ENCODE measurements at regions not wholly inside any gene's neighbourhood (a gene's known extent, or its start where the extent isn't known, plus 50 kb on each side); places are given as distances from the start of the nearest gene placed in this dataset.

GRCh38 chr11:45446998-45447397, 160.9 kb upstream of the SYT13 start:
- Histone ChIP-seq H3K4me3 (ENCODE audit: low read depth in 1 of 3, low read length in 3 of 3) (no peak overlapping the region), H3K27ac (ENCODE audit: low read depth in 1 of 2, low read length in 2 of 2) (no peak overlapping the region), H3K27me3 (ENCODE audit: control insufficient read depth in 4 of 4, insufficient read depth in 4 of 4, low read length in 3 of 4) (no peaks in the 10 kb centered on the region), H3K9ac (ENCODE audit: low read depth in 1 of 2, low read length in 2 of 2) (no peak overlapping the region), H3K4me1 (ENCODE audit: control insufficient read depth in 4 of 4, insufficient read depth in 4 of 4, low read length in 3 of 4) (no peaks in the 10 kb centered on the region), H3K36me3 (ENCODE audit: control insufficient read depth in 4 of 4, insufficient read depth in 3 of 4, low read depth in 1 of 4, low read length in 3 of 4) (no peaks in the 10 kb centered on the region), H3K9me3 (ENCODE audit: control insufficient read depth in 4 of 4, low read length in 3 of 4) (no peaks in the 10 kb centered on the region)
- TF ChIP-seq FOXA2 (IDR thresholded peaks at IDR 0.05) (no peak), MAX (IDR thresholded peaks at IDR 0.05) (no peak), GABPA (IDR thresholded peaks at IDR 0.05 in 1 of 2, conservative IDR thresholded peaks at IDR 0.05 in 1 of 2) (no peak), JUND (IDR thresholded peaks at IDR 0.05) (no peak), EGR1 (IDR thresholded peaks at IDR 0.05; ENCODE audit: low read depth in 2 of 2) (no peak), ATF3 (IDR thresholded peaks at IDR 0.05) (no peak), YY1 (IDR thresholded peaks at IDR 0.05) (no peak), HNF4G (IDR thresholded peaks at IDR 0.05) (no peak), NR2F2 (IDR thresholded peaks at IDR 0.05) (no peak), TAF1 (conservative IDR thresholded peaks at IDR 0.05) (no peak), HNF4A (conservative IDR thresholded peaks at IDR 0.05) (no peak), RXRA (IDR thresholded peaks at IDR 0.05) (no peak)
- TF ChIP-seq, protein P1, sequence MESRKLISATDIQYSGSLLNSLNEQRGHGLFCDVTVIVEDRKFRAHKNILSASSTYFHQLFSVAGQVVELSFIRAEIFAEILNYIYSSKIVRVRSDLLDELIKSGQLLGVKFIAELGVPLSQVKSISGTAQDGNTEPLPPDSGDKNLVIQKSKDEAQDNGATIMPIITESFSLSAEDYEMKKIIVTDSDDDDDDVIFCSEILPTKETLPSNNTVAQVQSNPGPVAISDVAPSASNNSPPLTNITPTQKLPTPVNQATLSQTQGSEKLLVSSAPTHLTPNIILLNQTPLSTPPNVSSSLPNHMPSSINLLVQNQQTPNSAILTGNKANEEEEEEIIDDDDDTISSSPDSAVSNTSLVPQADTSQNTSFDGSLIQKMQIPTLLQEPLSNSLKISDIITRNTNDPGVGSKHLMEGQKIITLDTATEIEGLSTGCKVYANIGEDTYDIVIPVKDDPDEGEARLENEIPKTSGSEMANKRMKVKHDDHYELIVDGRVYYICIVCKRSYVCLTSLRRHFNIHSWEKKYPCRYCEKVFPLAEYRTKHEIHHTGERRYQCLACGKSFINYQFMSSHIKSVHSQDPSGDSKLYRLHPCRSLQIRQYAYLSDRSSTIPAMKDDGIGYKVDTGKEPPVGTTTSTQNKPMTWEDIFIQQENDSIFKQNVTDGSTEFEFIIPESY (IDR thresholded peaks at IDR 0.05): no peak
- no peak for DNase-seq (ENCODE audit: low spot score)
- WGBS: 84% methylated on average over 8 of the region's 8 CpGs

DNA sequence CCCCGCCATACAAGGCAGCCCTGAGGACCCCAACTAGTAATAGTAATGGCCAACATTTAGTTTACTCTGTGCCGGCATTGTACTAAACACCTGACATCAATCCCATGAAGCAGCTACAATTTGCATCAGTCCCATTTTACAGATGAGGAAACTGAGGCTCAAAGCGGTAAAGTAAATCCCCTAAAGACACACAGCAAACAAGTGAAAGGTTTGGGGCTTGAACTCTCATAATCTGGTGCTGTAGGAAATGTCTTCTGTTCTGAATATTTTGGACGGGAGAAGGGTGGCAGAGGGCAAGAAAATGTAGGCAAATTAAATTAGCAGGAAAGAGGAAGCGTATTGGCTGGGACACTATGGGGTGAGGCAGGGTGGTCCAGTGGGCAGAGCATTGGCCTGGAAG, 160.3 kb upstream of the SYT13 start:
- no peak for DNase-seq (ENCODE audit: low spot score)
- TF ChIP-seq RAD21 (IDR thresholded peaks at IDR 0.05) (no peak), TAF1 (conservative IDR thresholded peaks at IDR 0.05) (no peak), RXRA (IDR thresholded peaks at IDR 0.05) (no peak), HNF4G (IDR thresholded peaks at IDR 0.05) (no peak), NR2F2 (IDR thresholded peaks at IDR 0.05) (no peak), SP1 (IDR thresholded peaks at IDR 0.05) (no peak), YY1 (IDR thresholded peaks at IDR 0.05) (no peak), FOXA2 (IDR thresholded peaks at IDR 0.05) (no peak), MAX (IDR thresholded peaks at IDR 0.05) (no peak), JUND (IDR thresholded peaks at IDR 0.05) (no peak), GABPA (IDR thresholded peaks at IDR 0.05 in 1 of 2, conservative IDR thresholded peaks at IDR 0.05 in 1 of 2) (no peak), FOXA1 (IDR thresholded peaks at IDR 0.05) (no peak), EGR1 (IDR thresholded peaks at IDR 0.05; ENCODE audit: low read depth in 2 of 2) (no peak), HNF4A (conservative IDR thresholded peaks at IDR 0.05) (no peak), ATF3 (IDR thresholded peaks at IDR 0.05) (no peak)
- TF ChIP-seq, protein P2, sequence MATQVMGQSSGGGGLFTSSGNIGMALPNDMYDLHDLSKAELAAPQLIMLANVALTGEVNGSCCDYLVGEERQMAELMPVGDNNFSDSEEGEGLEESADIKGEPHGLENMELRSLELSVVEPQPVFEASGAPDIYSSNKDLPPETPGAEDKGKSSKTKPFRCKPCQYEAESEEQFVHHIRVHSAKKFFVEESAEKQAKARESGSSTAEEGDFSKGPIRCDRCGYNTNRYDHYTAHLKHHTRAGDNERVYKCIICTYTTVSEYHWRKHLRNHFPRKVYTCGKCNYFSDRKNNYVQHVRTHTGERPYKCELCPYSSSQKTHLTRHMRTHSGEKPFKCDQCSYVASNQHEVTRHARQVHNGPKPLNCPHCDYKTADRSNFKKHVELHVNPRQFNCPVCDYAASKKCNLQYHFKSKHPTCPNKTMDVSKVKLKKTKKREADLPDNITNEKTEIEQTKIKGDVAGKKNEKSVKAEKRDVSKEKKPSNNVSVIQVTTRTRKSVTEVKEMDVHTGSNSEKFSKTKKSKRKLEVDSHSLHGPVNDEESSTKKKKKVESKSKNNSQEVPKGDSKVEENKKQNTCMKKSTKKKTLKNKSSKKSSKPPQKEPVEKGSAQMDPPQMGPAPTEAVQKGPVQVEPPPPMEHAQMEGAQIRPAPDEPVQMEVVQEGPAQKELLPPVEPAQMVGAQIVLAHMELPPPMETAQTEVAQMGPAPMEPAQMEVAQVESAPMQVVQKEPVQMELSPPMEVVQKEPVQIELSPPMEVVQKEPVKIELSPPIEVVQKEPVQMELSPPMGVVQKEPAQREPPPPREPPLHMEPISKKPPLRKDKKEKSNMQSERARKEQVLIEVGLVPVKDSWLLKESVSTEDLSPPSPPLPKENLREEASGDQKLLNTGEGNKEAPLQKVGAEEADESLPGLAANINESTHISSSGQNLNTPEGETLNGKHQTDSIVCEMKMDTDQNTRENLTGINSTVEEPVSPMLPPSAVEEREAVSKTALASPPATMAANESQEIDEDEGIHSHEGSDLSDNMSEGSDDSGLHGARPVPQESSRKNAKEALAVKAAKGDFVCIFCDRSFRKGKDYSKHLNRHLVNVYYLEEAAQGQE (IDR thresholded peaks at IDR 0.05): no peak
- TF ChIP-seq, protein P3, sequence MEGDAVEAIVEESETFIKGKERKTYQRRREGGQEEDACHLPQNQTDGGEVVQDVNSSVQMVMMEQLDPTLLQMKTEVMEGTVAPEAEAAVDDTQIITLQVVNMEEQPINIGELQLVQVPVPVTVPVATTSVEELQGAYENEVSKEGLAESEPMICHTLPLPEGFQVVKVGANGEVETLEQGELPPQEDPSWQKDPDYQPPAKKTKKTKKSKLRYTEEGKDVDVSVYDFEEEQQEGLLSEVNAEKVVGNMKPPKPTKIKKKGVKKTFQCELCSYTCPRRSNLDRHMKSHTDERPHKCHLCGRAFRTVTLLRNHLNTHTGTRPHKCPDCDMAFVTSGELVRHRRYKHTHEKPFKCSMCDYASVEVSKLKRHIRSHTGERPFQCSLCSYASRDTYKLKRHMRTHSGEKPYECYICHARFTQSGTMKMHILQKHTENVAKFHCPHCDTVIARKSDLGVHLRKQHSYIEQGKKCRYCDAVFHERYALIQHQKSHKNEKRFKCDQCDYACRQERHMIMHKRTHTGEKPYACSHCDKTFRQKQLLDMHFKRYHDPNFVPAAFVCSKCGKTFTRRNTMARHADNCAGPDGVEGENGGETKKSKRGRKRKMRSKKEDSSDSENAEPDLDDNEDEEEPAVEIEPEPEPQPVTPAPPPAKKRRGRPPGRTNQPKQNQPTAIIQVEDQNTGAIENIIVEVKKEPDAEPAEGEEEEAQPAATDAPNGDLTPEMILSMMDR (IDR thresholded peaks at IDR 0.05; ENCODE audit: low read depth, low read length, missing input control): no peak
- TF ChIP-seq, protein P1 (IDR thresholded peaks at IDR 0.05): no peak
- no peaks in the 10 kb centered on the region for H3K4me1 ChIP-seq (ENCODE audit: control insufficient read depth in 4 of 4, insufficient read depth in 4 of 4, low read length in 3 of 4)
- no peak overlapping the region for H3K4me3 ChIP-seq (ENCODE audit: low read depth in 1 of 3, low read length in 3 of 3)
- no peak overlapping the region for H3K9ac ChIP-seq (ENCODE audit: low read depth in 1 of 2, low read length in 2 of 2)
- WGBS: 92% methylated on average over 5 of the region's 5 CpGs
- no peak overlapping the region for H3K27ac ChIP-seq (ENCODE audit: low read depth in 1 of 2, low read length in 2 of 2)
- no peaks in the 10 kb centered on the region for H3K9me3 ChIP-seq (ENCODE audit: control insufficient read depth in 4 of 4, low read length in 3 of 4)
- H3K36me3 ChIP-seq (ENCODE audit: control insufficient read depth in 4 of 4, insufficient read depth in 3 of 4, low read depth in 1 of 4, low read length in 3 of 4): no peaks in the 10 kb centered on the region
- no peaks in the 10 kb centered on the region for H3K27me3 ChIP-seq (ENCODE audit: control insufficient read depth in 4 of 4, insufficient read depth in 4 of 4, low read length in 3 of 4)

Data from liver (tissue), 8 donors.